HG03064 (cell line): ENCODE measurements at regions not wholly inside any gene's neighbourhood (a gene's known extent, or its start where the extent isn't known, plus 50 kb on each side); places are given as distances from the start of the nearest gene placed in this dataset.

Experiments used
- ATAC-seq: cut with Tn5 transposase; IDR thresholded peaks from one replicate; pipeline ENCODE4 v1.9.1; 2021; ENCODE audit warnings: low read depth; ENCODE audit not compliant: unreplicated experiment

- ATAC-seq, result no peak
These were observed 96.0 kb upstream of the MAP3K4 start for GRCh38 chr6:160895562-160895961.

DNA sequence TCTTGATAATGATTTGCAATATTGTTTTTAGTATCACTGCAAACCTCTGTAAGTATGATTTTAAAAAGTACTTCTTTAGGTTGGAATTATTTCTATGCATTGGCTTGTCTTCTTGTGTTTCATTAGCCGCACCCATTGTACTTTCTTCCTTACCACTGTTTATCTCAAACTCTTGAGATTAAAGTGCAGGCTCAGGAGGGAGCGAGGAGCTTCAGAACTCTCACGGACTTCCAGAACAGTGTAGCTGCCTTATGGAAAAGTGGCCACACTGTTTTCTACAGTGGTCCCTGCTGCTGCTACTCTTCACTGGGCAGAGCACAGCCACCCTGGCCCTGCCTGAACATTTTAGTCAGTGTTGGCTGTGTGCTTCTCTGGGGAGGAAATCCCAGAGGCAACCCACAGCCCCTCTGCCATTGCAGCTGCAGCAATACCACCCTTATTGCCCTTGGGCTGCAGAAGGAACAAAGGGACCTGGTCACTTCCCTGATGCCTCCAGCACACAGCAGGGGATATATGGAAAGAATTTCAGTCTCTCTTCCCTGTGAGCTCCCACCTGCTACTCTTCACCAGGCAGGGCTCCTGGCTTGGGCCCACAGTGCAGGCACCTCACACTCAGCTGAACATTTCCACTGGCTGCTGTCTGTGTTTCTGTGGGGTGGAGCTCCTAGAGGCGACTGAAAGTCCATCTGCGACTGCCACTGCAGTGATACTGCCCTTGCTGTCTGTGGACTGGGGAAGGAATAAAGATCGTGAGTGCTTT is 91.7 kb upstream of the MAP3K4 start:
- ATAC-seq, result no peak

DNA sequence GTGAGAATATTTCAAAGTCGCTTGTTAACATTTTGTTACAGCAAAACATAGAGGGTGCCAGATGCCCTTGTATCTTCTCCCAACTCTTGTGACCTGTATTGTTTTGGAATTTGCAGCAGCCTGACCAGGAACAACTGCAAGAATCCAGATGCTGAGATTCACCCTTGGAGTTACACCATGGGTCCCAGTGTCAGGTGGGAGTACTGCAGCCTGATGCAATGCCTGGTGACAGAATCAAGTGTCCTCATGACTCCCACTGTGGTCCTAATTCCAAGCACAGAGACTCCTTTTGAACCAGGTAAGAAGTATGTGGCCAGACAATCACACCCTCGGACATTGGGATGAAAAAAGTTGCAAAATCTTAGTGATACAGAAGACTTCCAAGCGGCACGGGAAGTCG is 79.6 kb upstream of the MAP3K4 start:
- no peak for ATAC-seq

- no peak for ATAC-seq
These were observed 79.2 kb upstream of the MAP3K4 start for GRCh38 chr6:160912411-160912810.

DNA sequence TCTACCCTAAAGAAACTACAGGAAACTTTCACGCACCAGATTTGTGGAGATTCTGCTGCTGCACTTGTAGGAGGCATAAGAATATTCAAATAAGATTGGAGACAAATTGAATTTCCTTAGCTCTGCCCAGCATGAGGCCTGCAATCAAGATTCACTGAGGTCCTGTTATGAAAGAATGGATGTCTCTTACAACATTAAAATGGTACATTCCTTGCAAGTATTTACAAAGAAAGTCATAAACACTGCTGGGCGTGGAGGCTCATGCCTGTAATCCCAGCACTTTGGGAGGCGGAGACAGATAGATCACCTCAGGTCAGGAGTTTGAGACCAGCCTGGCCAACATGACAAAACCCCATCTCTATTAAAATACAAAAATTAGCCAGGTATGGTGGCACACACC is 74.0 kb upstream of the MAP3K4 start:
- ATAC-seq, result no peak

- ATAC-seq, result no peak
These were observed 71.7 kb upstream of the MAP3K4 start for GRCh38 chr6:160919723-160920440.

GRCh38 chr6:160921095-160921494 is 70.5 kb upstream of the MAP3K4 start:
- ATAC-seq, result no peak

DNA sequence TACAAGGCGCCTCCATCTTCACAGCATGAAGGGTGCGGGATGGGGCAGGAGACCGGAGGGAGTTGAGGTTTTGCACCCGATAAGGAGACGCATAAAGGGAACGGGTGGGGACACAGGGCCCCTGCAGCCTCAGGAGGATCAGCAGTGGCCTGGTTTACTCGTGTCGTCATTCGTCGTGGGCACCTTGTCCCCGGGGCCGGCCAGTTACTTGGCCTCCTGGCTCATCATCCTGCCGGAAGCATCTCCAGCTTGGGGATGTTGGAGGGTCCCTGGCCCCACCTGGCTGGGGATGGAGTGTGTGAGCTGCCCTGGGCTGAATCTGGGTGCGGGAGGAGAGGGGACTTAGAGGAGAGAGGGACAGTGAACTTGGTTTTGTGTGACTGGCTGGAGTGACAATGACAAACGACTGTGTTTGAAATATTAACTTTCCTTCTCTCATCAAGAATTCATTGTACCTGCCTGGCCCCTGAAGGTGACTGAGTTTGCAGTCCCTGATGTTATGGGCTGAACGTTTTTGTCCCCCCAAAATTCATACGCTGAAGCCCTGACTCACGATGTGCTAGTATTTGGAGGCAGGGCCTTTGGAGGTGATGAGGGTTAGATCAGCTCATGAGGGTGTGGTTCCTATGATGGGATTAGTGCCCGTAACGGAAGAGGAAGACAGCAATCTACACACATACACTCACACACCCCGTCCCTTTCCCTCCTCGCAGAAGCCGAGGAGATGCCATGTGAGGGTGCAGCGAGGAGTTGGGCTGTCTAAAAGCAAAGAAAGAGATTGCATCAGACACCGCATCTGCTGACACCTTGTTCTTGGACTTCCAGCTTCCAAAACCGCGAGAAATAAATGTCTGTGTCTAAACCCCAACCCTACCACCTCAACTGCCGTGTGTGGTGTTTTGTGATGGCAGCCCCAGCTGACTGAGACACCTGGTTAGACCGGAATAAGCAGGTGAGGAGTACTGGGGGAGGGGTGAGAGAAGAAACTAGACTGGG is 65.0 kb upstream of the MAP3K4 start:
- ATAC-seq, result no peak

DNA sequence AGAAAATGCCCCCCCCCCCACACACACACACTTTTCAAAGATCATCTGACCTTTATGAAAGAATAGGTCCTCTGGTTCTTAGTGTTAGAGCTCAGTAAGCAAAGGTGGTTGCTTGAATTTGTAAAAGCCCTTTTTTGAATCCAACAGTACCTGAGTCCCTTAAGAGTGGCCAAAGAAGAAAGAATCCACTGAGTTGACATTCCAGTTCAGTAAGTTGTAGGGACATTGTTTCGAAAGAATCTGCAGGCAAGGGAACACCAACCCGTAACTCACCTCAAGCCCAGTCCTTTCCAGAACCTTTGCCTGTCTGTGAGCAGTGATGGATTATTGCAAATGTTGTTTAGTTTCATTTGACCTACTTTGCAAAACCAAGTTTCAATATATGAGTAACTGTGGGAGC is 64.2 kb upstream of the MAP3K4 start:
- ATAC-seq, result no peak

GRCh38 chr6:160929361-160929760 is 62.2 kb upstream of the MAP3K4 start:
- no peak for ATAC-seq

- no peak for ATAC-seq
These were observed 61.7 kb upstream of the MAP3K4 start for GRCh38 chr6:160929831-160930230.

DNA sequence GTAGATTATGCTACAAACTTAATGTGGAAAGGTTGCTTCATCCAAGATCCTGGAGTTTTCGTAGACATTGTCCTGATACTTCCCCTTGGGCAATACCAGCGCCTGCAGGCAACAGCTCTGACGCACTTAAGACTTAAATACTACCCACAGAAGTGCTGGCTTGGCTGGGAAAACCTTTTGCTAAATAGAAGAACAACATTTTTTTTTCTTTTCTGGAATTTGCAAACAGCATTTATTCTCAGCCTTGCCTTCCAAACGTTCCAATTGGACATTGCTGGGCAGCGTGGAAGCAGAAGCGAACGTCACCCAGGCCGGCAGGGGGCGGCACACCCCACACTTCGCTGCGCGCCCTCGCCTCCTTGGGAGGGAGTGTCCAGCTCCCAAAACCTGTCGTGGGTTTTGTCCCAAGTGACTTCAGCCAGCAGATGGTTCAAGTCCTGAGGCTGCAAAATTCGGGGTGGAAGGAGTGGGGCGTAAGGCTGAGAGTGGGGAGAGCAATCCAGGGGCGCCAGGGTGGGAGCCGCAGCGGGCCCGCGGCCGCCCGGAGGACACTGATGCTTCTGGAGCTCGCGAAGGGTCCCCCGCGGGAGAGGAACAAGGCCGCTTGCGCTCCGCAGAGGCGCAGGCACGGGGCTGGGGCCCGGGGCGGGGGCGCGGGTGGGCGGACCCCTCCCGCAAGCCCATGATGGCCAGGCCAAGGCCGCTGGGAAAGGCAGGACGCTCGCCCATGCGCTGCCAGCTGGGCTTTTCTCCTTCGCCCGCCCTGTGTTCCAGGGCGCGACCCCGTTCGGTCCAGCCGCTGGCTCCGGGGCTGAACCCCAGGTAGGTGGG is 60.8 kb upstream of the MAP3K4 start:
- peak; percentile 82 for ATAC-seq

DNA sequence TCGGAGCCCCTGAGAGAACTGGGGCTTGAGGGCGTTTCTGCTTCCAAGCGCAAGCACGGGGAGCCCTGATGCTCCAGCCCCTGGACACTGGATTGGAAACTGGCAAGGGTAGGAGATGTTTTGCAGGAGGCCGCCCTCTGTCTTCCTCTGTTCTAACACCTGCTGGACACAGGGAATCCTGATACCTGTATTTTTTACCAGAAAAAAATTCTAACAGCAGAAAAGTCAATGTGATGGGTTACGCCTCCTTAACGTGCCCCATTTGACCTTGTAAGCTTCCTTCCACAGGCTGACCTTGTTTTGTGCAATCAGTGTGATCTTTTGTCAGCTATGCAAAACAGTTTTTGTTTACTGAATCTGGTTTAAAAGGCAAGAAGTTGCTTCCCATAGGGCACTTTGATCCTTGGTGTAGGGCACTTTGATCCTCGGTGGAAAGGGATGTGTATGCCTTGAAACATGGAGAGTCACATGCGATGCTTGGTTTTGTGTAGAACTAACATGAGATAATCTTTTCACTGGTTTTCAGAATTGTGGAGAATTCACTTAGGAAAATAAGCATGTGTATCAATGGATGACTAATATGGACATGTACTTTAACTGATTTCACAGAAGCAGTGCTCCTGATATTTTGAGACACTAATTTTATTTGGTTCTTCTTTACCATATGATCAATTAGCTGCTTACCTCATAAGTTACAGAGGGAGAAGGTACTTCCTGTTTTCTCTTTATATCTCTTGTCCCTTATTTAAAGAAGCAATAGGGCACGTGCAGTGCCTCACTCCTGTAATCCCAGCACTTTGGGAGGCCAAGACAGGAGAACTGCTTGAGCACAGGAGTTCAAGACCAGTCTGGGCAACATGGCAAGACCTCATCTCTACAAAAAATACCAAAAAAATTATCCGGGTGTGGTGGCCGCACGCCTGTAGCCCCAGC is 59.9 kb upstream of the MAP3K4 start:
- ATAC-seq, result no peak

- no peak for ATAC-seq
These were observed 58.3 kb upstream of the MAP3K4 start for GRCh38 chr6:160933256-160933655.

GRCh38 chr6:160934157-160934556 is 57.4 kb upstream of the MAP3K4 start:
- ATAC-seq, result no peak

- no peak for ATAC-seq
These were observed 51.4 kb upstream of the MAP3K4 start for GRCh38 chr6:160940197-160940596.
